OCI-LY1 (cell line): ENCODE measurements at regions not wholly inside any gene's neighbourhood (a gene's known extent, or its start where the extent isn't known, plus 50 kb on each side); places are given as distances from the start of the nearest gene placed in this dataset.

Experiments used
- EZH2 ChIP-seq: fragments of 200-600 bp; sonication (generic), shearing (Covaris generic); IDR thresholded peaks from 2 replicates; pipeline ENCODE4 v1.8.0; 2017; ENCODE audit warnings: borderline replicate concordance, mixed run types, mild to moderate bottlenecking, antibody characterized with exemption, low read length, moderate library complexity, mixed read lengths
- TF ChIP-seq, protein P1 (sequence below): fragments of 200-600 bp; sonication (generic), shearing (Covaris generic); IDR thresholded peaks from 2 replicates; pipeline ENCODE4 v1.5.1; 2017; ENCODE audit warnings: mild to moderate bottlenecking, antibody characterized with exemption, low read length, moderate library complexity, mixed read lengths

DNA sequence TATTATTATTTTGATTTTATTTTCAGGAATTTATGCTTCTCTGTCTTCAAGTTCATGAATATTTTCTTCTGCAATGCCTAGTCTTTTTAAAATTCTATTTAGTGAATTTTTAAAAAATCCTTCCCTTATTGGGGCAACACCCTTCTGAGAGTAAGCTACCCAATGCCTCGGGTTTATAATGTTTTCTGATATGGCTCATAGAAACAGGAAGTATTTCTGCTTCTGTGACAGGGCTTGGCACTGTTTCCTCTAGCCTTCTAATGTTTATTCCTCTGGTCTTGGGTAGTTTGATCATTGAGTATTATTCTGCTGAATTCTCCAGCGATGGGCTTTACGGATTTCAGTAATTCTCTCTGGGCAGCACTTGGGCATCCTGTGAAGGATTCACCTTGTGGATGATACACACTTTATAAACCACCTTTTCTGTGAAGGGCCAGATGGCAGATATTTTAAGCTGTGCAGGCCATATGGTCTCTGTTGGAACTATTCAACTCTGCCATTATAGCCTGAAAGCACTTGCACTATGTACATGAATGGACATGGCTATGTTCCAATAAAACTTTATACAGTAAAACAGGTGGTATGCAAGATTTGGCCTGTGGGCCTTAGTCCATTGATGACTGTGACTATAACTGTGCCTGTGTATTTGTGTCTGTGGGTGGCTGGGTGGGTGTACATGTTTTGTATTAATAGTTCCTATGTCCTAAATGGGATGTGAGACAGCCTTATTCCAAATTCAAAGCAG, 95.9 kb upstream of the FAT1 start:
- TF ChIP-seq EZH2 = no peak
- TF ChIP-seq, protein P1, sequence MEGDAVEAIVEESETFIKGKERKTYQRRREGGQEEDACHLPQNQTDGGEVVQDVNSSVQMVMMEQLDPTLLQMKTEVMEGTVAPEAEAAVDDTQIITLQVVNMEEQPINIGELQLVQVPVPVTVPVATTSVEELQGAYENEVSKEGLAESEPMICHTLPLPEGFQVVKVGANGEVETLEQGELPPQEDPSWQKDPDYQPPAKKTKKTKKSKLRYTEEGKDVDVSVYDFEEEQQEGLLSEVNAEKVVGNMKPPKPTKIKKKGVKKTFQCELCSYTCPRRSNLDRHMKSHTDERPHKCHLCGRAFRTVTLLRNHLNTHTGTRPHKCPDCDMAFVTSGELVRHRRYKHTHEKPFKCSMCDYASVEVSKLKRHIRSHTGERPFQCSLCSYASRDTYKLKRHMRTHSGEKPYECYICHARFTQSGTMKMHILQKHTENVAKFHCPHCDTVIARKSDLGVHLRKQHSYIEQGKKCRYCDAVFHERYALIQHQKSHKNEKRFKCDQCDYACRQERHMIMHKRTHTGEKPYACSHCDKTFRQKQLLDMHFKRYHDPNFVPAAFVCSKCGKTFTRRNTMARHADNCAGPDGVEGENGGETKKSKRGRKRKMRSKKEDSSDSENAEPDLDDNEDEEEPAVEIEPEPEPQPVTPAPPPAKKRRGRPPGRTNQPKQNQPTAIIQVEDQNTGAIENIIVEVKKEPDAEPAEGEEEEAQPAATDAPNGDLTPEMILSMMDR = no peak
